GM10266 (cell line): ENCODE measurements at regions not wholly inside any gene's neighbourhood (a gene's known extent, or its start where the extent isn't known, plus 50 kb on each side); places are given as distances from the start of the nearest gene placed in this dataset.

Source experiments
- DNase-seq: peaks from one replicate; pipeline ENCODE4 v3.0.0; 2012; ENCODE audit errors: extremely low spot score
- TF ChIP-seq, protein P1 (sequence below): IDR thresholded peaks from 2 replicates; pipeline ENCODE4 v1.5.1; 2012; ENCODE audit warnings: mild to moderate bottlenecking, low read depth; ENCODE audit not compliant: control insufficient read depth, insufficient read depth; ENCODE audit errors: missing control alignments

DNA sequence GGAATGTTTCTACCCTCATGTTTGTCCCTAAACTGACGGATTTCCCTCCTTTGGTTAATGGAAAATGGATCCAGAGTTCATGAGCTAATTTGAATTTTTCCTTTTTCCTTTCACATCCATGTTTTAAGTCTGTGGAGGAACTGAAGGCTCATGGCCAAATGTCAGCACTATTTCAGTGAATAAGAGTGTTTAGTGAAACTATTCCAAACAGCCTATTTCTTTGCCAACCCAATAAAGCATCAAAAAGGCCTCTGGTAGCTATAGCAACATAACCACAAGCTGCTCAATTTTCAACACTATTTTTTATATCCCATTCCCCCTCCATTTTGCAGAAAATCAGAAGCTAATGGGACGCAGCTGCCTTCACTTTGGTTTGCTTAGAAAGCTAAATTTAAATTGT, 1454.1 kb downstream of the GATA3 start:
- TF ChIP-seq, protein P1, sequence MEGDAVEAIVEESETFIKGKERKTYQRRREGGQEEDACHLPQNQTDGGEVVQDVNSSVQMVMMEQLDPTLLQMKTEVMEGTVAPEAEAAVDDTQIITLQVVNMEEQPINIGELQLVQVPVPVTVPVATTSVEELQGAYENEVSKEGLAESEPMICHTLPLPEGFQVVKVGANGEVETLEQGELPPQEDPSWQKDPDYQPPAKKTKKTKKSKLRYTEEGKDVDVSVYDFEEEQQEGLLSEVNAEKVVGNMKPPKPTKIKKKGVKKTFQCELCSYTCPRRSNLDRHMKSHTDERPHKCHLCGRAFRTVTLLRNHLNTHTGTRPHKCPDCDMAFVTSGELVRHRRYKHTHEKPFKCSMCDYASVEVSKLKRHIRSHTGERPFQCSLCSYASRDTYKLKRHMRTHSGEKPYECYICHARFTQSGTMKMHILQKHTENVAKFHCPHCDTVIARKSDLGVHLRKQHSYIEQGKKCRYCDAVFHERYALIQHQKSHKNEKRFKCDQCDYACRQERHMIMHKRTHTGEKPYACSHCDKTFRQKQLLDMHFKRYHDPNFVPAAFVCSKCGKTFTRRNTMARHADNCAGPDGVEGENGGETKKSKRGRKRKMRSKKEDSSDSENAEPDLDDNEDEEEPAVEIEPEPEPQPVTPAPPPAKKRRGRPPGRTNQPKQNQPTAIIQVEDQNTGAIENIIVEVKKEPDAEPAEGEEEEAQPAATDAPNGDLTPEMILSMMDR: no peak
- DNase-seq: no peak

DNA sequence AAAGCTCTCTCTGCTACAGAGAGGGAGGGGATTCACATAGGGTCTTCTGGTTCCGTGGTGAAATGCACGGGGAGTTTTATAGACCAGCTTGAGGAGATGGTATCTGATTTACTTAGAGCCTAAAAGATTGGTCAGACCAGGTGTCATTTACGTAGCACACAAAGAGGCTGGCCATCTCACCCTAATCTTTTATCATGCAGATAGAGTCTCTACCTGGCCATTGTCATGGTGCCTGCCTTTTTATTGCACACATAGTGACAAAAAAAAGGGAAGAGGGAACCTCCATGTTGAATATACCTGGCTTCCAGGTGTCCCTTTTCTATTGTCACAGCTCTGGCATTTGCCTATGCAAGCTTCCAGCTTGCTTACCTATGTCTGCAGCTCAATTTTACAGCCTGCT, 1456.1 kb downstream of the GATA3 start:
- TF ChIP-seq, protein P1: no peak
- DNase-seq: no peak

DNA sequence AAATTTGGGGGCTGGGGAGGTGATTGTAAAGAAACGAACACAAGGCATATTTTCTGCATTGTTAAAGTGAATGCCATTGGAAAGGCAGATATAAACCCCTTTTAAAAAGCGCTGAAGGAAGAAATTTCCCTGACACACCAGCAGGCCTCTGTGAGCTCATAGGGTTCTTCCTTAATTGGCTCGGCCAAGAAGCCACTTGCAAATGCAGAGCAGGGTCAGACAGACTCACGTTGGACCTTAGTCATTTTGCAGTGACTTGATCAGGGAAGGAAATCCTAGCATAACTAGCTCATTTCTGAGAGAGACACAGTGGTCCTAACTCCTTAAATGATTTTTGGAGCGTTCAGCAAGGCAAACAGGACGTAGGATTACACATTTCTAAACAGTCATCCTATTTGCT, 1461.4 kb downstream of the GATA3 start:
- no peak for DNase-seq
- TF ChIP-seq, protein P1: no peak

DNA sequence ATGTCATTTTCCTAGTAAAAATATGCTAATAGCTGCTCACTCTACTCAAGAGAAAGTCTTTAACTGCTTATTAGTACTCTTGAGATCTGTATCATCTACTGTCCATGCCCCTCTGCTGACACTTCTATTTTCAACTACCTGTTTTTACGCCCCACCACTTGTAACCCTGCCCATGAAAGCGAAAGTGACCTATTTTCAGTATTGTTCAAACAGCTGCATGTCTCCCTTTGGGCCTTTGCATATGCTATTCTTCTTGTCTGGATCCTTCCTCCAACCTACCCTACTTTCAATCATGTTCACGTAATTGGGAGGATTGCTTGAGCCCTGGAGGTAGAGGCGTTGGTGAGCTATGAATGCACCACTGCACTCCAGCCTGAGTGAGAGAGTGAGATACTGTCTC, 1481.3 kb downstream of the GATA3 start:
- TF ChIP-seq, protein P1: no peak

DNA sequence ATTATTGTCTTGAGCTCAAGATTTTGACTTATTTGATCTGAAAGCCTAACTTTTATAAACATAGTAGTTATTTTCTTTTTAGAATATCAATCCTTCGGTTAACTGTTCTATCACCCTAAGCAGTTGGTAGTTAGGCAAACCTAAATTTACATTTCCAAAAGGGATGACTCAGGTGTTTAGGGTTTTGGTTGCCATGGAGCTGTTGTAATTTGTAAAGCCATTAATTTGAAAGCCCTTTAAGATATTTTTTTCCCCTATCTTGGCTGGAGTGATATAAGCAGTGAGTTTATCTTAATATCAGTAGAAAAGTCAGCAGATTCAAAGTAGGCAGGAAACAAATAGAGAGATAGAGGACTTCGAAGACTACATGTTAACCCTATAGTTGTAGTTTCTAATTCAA, 1472.6 kb upstream of the CELF2 start:
- DNase-seq: no peak
- TF ChIP-seq, protein P1: no peak

More for the DNA sequence above, 1481.3 kb downstream of the GATA3 start:
- no peak for DNase-seq

DNA sequence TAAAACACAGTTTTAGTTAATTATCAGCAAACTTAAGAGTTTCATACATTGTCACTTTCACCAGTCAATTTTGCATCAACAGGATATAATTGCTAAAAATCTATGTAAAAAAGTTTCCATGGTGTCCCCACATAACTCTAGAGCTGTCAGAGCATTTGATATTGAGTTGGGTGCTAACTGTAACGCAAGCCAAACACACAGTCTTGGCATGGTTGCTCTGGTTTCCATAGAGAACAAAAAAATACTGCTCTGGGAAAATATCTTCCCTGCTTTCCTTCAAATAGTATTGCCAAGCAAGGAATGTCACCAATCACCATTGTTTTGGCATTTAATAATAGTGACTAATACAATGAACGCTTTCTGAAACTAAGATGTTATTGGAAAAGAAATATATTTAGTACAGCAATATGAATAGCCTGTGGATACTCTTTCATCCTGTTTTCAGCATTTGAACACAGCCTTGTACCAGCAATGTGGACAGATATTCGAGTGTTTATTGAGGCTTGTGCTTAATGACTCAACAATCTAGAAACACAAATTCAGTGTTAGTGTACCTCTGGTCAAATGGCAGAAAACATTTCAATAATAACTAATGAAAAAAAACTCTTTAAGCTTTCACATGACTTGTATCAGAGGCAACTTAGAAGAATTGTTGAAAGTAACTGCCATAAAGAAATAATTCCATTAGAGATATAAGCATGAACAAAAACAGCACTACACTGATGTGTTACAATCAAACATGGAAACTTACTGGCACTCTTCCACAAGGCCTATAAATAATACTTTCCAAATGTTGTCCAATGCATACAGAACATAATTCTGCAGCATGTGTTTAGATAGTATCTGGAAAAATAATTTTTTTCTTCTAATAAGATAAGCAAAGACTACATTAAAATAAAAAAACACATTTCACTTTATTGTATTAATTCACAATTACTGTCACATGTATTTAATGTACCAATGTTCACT, 1469.5 kb upstream of the CELF2 start:
- TF ChIP-seq, protein P1: no peak
- DNase-seq: no peak

DNA sequence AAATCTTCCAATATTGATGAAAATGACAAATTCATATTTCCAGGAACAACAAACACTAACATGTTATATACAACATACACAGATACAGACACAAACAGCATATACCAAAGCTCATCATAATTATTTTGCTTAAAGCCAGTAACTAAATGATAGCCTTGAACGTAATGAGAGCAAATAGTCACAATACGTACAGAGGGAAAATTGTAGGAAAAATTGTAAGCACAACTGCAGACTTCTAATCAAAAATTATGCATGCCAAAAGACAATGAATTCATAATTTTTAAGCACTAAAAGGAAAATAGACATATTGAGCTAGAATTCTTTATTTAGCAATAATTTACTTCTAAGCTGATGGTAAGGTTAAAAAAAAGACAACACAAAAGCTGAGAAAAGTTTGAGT, 1466.9 kb upstream of the CELF2 start:
- no peak for DNase-seq

More for the DNA sequence above, 1466.9 kb upstream of the CELF2 start:
- TF ChIP-seq, protein P1: no peak
